ENCODE measurements at regions not wholly inside any gene's neighbourhood (a gene's known extent, or its start where the extent isn't known, plus 50 kb on each side); places are given as distances from the start of the nearest gene placed in this dataset.

- no peak overlapping the region for H3K4me3 ChIP-seq
- no peaks in the 10 kb centered on the region for H3K9me3 ChIP-seq
- no peaks in the 10 kb centered on the region for H3K36me3 ChIP-seq
- TF ChIP-seq, protein P1, sequence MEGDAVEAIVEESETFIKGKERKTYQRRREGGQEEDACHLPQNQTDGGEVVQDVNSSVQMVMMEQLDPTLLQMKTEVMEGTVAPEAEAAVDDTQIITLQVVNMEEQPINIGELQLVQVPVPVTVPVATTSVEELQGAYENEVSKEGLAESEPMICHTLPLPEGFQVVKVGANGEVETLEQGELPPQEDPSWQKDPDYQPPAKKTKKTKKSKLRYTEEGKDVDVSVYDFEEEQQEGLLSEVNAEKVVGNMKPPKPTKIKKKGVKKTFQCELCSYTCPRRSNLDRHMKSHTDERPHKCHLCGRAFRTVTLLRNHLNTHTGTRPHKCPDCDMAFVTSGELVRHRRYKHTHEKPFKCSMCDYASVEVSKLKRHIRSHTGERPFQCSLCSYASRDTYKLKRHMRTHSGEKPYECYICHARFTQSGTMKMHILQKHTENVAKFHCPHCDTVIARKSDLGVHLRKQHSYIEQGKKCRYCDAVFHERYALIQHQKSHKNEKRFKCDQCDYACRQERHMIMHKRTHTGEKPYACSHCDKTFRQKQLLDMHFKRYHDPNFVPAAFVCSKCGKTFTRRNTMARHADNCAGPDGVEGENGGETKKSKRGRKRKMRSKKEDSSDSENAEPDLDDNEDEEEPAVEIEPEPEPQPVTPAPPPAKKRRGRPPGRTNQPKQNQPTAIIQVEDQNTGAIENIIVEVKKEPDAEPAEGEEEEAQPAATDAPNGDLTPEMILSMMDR (IDR thresholded peaks at IDR 0.05) = no peak
- no peaks in the 10 kb centered on the region for H3K4me1 ChIP-seq
- H3K27ac ChIP-seq = no peak overlapping the region
- no peak for DNase-seq
- no peak for ATAC-seq
- H3K27me3 ChIP-seq = no peaks in the 10 kb centered on the region
- intact Hi-C loops (cut with DNase I) = no loop called here
Measured at GRCh38 chr4:141499261-141499853, 137.0 kb upstream of the IL15 start.

DNA sequence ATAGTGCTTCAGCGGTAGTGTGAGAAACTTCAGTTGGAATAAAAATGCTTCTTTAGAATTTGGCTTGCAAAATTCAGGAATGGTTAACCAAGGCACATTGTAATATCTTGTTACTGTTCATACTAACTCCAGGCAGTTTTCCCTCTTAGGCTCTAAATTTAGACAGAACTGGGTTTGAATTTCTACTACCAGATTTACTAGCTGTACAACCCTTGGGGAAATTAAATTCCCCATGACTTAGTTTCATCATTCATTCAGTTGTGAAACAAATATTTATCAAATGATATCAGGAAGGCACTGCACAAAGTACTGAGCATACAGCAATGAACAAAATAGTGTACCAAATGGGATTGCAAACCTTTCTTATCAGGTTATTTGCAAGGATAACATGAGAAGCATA, 135.0 kb upstream of the IL15 start:
- H3K9me3 ChIP-seq = no peaks in the 10 kb centered on the region
- no peaks in the 10 kb centered on the region for H3K27me3 ChIP-seq
- intact Hi-C loops (cut with DNase I) = no loop called here
- H3K27ac ChIP-seq = no peak overlapping the region
- TF ChIP-seq, protein P1 (IDR thresholded peaks at IDR 0.05) = no peak
- H3K36me3 ChIP-seq = no peaks in the 10 kb centered on the region
- no peak for ATAC-seq
- no peak for DNase-seq
- H3K4me1 ChIP-seq = no peaks in the 10 kb centered on the region
- no peak overlapping the region for H3K4me3 ChIP-seq

GRCh38 chr4:141501931-141502330, 134.5 kb upstream of the IL15 start:
- TF ChIP-seq, protein P1 (IDR thresholded peaks at IDR 0.05) = no peak
- ATAC-seq = no peak
- H3K27ac ChIP-seq = no peak overlapping the region
- no peaks in the 10 kb centered on the region for H3K4me1 ChIP-seq
- H3K9me3 ChIP-seq = no peaks in the 10 kb centered on the region
- no peaks in the 10 kb centered on the region for H3K36me3 ChIP-seq
- no peaks in the 10 kb centered on the region for H3K27me3 ChIP-seq
- intact Hi-C loops (cut with DNase I) = no loop called here
- DNase-seq = no peak
- H3K4me3 ChIP-seq = no peak overlapping the region

DNA sequence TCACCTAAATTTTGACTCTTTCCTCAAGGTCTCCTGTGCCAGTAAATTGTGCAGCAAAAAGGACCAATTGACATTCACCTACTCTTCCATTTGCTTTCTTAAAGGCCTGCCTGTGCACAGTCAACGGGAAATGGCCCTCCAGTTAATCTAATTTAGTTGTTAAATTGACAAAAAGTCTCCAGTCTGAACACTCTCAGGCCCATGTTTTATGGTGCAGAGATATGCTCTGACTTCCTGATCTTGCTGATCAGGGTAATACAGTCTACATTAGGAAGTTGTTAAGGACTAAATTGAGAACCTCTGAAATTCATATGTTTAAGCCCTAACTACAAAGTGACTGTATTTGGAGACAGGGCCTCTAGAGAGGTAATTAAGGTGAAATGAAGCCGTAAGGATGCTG, 133.6 kb upstream of the IL15 start:
- Histone ChIP-seq H3K4me1 (no peaks in the 10 kb centered on the region), H3K27ac (no peak overlapping the region), H3K36me3 (no peaks in the 10 kb centered on the region), H3K4me3 (no peak overlapping the region), H3K9me3 (no peaks in the 10 kb centered on the region), H3K27me3 (no peaks in the 10 kb centered on the region)
- TF ChIP-seq, protein P1 (IDR thresholded peaks at IDR 0.05) = no peak
- intact Hi-C loops (cut with DNase I) = no loop called here
- DNase-seq = no peak
- ATAC-seq = no peak

DNA sequence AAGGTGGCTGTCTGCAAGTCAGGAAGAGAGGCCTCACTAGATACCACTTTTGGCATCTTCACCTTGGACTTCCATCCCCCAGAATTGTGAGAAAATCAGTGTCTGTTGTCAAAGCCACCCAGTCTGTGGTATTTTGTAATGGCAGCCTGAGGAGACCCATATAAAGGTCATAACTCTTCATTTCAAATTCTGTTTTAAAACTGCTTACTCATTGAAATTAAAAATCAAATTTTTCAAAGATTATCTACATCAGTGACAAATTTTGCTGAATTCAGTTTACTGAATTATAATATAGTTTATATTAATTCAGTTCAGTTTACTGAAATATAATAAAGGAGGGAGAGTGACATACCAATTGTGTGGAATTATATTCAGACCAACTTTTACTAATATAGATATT, 133.1 kb upstream of the IL15 start:
- Histone ChIP-seq H3K36me3 (no peaks in the 10 kb centered on the region), H3K27me3 (no peaks in the 10 kb centered on the region), H3K4me3 (no peak overlapping the region), H3K9me3 (no peaks in the 10 kb centered on the region), H3K4me1 (no peaks in the 10 kb centered on the region), H3K27ac (no peak overlapping the region)
- ATAC-seq (no peak), DNase-seq (no peak)
- TF ChIP-seq, protein P1 (IDR thresholded peaks at IDR 0.05) = no peak
- intact Hi-C loops (cut with DNase I) = no loop called here

DNA sequence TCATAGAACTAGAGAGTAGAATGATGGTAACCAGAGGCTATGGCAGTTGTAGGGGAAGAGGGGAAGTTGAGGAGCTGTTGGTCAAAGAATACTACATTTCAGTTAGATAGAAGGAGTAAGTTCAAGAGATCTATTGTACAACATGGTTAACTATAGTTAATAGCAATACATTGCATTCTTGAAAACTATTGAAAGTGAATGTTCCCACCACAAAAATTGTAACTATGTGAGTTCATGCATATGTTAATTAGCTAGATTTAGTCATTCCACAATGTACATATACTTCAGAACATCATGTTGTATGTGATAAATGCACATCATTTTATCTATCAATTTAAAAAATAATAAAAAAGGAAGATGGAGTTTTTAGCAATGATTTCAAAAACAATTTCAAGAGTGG, 125.3 kb upstream of the IL15 start:
- H3K4me1 ChIP-seq = no peaks in the 10 kb centered on the region
- H3K27ac ChIP-seq = no peak overlapping the region
- no peaks in the 10 kb centered on the region for H3K9me3 ChIP-seq
- H3K4me3 ChIP-seq = no peak overlapping the region
- ATAC-seq (no peak), DNase-seq (no peak)
- intact Hi-C loops (cut with DNase I) = no loop called here
- TF ChIP-seq, protein P1 (IDR thresholded peaks at IDR 0.05) = no peak
- no peaks in the 10 kb centered on the region for H3K36me3 ChIP-seq
- H3K27me3 ChIP-seq = no peaks in the 10 kb centered on the region

All from upper lobe of right lung (tissue), 1 donor.